ENCODE measurements at regions not wholly inside any gene's neighbourhood (a gene's known extent, or its start where the extent isn't known, plus 50 kb on each side); places are given as distances from the start of the nearest gene placed in this dataset.
"Not testable (repeated sequence)": the region's sequence is repeated elsewhere in the genome, so short reads cannot be mapped to it uniquely, and the experiment has no call there.

GRCh38 chr12:46669720-46670119 lies 156.1 kb downstream of the SLC38A4 start:
- DNase-seq: no peak

DNA sequence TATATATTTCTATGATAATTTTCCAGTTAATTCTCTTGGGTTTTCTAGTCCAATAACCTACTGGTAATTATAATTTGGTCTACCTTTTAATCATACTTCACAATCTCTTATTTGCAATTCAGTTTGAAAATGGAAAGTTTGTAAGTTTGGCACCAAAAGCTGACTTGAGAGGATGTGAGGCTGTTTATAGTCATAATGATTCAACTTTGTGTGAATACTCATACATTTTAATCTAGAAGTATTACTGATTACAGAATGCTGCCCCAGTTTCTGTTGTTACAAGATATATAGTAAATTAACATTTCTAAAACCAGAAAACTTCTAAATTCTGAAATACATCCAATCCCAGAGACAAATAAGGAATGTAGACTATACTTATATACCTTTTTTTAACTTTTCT lies 158.2 kb downstream of the SLC38A4 start:
- no peak for DNase-seq

DNA sequence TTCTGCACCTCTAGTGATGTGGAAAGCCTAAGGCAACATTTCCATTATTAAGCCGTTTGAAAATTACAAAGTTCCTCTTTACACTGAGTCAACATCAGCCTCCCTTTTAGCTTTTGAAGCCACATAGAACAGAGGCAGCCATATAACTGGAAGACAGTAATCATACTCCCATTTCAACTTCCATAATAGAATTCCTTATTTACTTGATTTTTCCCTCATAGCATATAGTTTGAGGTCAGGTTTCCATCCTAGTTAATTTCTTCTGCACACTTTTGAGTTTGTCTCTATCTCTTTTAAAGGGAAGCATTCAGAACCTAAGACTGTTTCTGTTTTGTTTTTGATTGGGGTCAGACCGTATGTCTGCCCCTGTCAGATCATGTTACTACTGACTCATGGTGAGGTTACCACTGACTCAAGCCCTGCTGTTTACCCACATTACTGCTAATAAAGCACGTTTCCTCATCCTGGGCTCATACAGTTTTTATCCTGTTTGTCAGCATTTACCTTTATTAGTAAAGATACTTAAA lies 161.0 kb downstream of the SLC38A4 start:
- DNase-seq: peak; percentile 53

DNA sequence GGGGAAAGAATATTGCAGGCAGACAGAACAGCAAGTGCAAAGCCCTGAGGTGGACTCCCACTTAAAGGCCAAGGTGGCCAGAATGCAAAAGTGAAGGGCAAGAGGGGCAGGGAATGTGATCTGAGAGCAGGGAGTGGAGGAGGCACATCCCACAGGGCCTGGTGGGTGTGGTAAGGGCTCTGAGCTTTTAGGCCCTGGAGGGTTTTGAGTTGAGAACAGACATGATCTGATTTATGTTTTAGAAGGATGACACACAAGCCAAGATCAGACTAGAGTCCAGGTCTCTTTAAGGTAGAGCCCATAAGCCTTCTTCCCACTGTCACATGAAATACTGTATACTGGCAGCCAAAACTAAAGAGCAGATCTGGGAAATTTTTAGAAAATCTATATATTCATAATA lies 162.5 kb downstream of the SLC38A4 start:
- no peak for DNase-seq

DNA sequence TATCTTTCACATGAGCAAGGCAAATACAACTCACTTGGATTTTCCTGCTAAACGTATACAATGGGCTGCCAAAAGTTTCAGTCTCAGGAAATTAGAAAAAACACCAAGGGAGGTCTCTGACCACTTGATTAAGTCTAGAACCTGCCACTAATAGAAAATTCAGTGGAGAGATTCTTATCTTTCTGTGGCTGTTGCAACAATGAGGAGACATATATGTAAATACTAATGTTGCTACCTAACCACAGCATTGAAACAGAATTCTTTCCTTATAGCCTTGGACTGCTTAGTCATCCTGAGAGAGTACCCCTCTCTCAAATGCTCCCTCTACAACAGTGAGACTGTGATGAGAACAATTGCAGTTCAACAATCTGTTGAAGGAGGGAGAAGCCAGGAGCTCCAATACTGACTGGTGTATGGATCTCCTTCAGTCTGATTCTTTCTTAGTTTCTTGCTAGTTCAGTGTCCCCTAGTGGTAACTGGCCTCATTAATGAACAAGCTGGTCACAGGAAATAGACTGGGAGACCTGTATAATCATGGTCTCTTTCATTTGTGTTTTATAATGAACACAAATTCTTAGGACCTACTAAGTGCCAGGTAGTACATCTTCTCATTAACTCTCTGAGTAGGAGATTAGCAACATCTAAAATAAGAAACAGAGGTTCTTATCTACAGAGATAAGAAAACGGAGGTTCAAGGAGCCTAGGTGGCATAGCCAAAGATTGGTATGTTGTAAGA lies 164.5 kb downstream of the SLC38A4 start:
- DNase-seq: peak; percentile 55

DNA sequence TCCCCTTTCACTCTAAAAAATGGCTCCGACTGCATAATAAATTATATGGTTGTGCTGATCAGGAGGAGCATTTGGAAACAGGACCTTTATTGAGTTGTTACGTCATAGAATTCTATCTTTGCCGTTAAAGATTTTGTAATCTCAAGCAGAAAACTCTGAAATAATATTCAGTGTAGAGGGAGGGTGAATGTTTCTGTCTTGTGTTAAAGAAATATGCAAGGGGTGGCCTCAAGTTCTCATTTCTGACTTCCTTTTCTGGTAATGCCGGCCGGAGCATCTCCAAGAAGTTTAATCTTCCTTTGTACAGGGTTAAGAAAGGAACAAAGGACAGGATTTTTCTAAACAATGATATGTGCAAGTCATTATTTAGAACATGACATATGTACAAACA lies 165.1 kb downstream of the SLC38A4 start:
- DNase-seq: no peak

DNA sequence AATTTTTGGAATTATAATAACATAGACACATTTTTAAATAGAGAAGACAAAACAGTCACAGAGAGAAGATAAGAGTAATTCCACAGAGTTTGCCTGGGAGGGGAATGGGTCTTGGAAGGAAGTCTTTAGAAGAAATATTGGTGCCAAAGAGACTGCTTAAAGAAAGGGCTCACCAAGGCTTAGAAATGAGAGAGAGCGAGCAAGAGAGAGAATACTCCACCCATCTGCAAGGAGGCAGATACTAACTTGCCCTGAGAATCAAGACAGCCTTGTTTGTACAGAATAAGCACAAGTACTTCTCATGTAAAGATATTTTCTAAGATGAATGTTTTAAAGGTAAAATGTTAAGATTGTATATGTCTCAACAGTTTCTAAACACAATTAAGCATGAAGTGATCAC lies 165.5 kb downstream of the SLC38A4 start:
- DNase-seq: no peak

DNA sequence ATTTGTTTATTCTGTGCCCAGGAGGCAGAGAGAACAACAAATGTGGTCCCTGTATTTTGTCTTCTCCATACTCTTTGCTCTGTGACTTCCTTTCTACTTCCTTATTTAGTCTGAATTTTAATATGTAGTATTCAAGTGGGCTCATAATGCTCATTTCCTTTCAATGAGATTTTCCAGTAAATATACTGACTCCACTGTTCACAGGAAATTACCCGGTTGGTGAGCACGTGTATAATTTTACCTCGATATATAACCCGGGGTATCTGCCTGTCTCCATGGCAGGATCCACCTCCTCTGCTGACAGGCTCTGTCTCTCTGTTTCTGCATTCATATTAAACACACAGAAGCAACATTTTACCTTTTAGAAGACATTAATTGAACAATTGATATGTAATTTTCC lies 166.0 kb downstream of the SLC38A4 start:
- DNase-seq: no peak

DNA sequence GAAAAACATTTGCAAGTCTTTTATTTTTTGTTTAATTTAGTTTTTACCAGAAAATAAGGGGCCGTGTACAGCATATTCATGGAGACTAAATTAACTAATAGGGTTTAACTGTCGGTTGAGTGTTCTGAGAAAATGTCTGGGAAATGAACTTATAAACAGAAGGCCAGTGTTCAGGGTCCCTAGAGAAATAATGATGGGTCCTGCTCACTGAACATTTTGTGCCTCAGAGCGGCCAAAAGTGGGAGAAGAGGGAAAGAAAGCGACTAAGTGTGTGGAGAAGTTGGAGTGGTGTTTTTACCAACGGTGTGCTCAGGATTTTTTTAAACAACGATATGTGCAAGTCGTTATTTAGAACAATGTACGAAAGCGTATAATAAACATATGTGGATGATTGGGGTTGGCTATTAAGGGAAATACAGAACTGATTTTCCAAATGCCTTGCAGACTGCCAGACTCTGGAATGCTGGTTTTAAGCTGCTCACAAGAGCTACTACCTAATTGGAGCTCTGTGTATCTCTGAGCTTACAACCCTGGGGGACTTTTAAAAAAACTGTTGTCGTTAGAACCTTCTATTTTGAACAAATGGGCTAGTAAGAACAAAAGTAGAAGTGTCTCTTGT lies 166.7 kb downstream of the SLC38A4 start:
- DNase-seq: no peak

GRCh38 chr12:46657453-46658411 lies 168.1 kb downstream of the SLC38A4 start:
- DNase-seq: no peak

DNA sequence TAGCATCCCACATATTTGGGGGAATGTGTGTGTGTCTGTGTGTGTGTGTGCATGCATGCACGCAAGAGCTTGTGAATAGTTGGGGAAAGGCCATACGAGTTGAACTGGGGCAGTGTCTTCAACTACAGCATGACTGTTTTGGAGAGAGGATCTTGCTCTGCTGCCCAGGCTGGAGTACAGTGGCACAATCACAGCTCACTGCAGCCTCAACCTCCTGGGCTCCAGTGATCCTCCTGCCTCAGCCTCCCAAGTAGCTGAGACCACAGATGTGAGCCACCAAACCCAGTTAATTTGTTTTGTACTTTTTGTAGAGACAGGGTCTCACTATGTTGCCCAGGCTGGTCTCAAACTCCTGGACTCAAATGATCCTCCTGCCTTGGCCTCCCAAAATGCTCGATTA lies 169.8 kb downstream of the SLC38A4 start:
- DNase-seq: not testable (repeated sequence)

GRCh38 chr12:46653311-46653710 lies 172.5 kb downstream of the SLC38A4 start:
- DNase-seq: no peak

GRCh38 chr12:46652692-46653091 lies 173.1 kb downstream of the SLC38A4 start:
- DNase-seq: no peak

DNA sequence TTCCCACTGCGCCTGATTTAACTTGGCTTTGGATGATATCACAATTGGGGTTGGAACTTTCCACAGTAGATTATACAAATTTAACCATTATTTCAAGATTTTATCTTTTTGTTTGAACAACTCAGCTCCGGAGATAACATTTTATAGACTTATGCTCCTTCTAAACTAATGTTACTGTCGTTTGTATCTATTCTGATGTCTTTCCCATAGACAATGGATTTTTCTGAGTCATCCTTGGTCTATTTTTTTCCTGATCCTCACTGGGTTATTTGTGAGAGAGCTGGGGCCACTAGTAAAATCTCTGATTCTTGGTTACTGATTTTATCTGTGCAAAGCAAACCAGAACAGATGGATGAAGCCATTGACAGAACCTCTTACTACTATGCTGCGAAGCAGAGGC lies 175.1 kb downstream of the SLC38A4 start:
- no peak for DNase-seq

- no peak for DNase-seq
These were observed 176.4 kb downstream of the SLC38A4 start for GRCh38 chr12:46649433-46649832.

DNA sequence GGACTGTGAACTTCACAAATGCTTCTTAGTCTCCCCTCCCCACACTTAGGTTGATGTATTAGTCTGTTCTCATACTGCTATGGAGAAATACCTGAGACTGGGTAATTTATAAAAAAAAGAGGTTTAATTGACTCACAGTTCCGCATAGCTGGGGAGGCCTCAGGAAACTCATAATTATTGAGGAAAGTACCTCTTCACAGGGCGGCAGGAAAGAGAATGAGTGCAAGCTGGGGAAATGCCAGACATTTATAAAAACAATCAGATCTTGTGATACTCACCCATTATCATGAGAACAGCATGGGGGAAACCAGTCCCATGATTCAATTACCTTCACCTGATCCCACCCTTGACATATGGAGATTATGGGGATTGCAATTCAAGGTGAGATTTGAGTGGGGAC lies 178.8 kb downstream of the SLC38A4 start:
- DNase-seq: no peak

DNA sequence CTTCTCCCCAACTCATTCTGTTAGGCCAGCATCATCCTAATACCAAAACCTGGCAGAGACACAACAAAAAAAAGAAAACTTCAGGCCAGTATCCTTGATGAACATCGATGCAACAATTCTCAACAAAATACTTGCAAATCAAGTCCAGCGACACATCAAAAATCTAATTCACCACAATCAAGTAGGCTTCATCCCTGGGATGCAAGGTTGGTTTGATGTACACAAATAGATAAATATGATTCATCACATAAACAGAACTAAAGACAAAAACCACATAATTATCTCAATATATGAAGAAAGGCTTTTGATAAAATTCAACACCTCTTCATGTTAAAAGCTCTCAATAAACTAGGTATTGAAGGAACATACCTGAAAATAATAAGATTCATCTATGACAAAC lies 184.1 kb downstream of the SLC38A4 start:
- not testable (repeated sequence) for DNase-seq

GRCh38 chr12:46635818-46636217 lies 190.0 kb downstream of the SLC38A4 start:
- DNase-seq: no peak

GRCh38 chr12:46629331-46630229 lies 196.2 kb downstream of the SLC38A4 start:
- DNase-seq: no peak

DNA sequence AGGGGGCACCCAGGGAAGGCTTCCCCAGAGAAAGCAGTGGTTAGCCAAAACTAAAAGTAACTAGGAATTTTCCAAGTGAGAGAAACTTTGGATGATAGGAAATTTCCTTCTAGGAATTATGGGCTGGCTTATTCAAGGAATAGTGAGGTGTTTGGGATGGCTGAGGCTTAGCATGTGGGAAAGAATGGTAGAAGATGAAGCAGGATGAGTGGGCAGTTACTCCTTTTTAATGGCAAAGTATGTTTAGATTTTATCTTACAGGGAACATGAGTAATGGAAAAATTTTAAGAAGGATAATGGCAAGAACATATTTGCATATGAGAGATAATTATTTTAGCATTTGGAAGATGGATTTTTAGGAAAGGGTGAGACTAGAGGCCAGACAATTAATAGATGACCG lies 197.6 kb downstream of the SLC38A4 start:
- DNase-seq: no peak

- DNase-seq: no peak
These were observed 198.1 kb downstream of the SLC38A4 start for GRCh38 chr12:46627686-46628085.

GRCh38 chr12:46619474-46619873 lies 206.3 kb downstream of the SLC38A4 start:
- not testable (repeated sequence) for DNase-seq

Measured in activated CD4-positive, alpha-beta T cell treated with anti-CD3 and anti-CD28 coated beads, Interleukin-2, amount 50 U/mL, for 16 hours (primary cell).